ENCODE measurements at regions not wholly inside any gene's neighbourhood (a gene's known extent, or its start where the extent isn't known, plus 50 kb on each side); places are given as distances from the start of the nearest gene placed in this dataset.

GRCh38 chr3:64913515-64913914 lies 225.7 kb upstream of the ADAMTS9 start:
- Mint-ChIP-seq H3K27me3 (ENCODE audit: unreplicated experiment) (peaks cover 2% of the 10 kb centered on the region), H3K4me1 (ENCODE audit: unreplicated experiment) (peaks cover 62% of the 10 kb centered on the region), H3K9me3 (ENCODE audit: unreplicated experiment) (no peaks in the 10 kb centered on the region), H3K4me3 (ENCODE audit: unreplicated experiment) (no peak overlapping the region), H3K36me3 (ENCODE audit: low read depth, unreplicated experiment) (peaks cover 5% of the 10 kb centered on the region), H3K27ac (ENCODE audit: unreplicated experiment) (no peak overlapping the region)
- TF ChIP-seq, protein P1, sequence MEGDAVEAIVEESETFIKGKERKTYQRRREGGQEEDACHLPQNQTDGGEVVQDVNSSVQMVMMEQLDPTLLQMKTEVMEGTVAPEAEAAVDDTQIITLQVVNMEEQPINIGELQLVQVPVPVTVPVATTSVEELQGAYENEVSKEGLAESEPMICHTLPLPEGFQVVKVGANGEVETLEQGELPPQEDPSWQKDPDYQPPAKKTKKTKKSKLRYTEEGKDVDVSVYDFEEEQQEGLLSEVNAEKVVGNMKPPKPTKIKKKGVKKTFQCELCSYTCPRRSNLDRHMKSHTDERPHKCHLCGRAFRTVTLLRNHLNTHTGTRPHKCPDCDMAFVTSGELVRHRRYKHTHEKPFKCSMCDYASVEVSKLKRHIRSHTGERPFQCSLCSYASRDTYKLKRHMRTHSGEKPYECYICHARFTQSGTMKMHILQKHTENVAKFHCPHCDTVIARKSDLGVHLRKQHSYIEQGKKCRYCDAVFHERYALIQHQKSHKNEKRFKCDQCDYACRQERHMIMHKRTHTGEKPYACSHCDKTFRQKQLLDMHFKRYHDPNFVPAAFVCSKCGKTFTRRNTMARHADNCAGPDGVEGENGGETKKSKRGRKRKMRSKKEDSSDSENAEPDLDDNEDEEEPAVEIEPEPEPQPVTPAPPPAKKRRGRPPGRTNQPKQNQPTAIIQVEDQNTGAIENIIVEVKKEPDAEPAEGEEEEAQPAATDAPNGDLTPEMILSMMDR (IDR thresholded peaks at IDR 0.05; ENCODE audit: unreplicated experiment) = no peak
- no peak for DNase-seq (ENCODE audit: low spot score)

GRCh38 chr3:64911138-64911537 lies 223.3 kb upstream of the ADAMTS9 start:
- H3K27ac Mint-ChIP-seq (ENCODE audit: unreplicated experiment) = no peak overlapping the region
- TF ChIP-seq, protein P1 (IDR thresholded peaks at IDR 0.05; ENCODE audit: unreplicated experiment) = no peak
- no peak for DNase-seq (ENCODE audit: low spot score)
- no peak overlapping the region for H3K4me3 Mint-ChIP-seq (ENCODE audit: unreplicated experiment)
- peaks cover 3% of the 10 kb centered on the region for H3K27me3 Mint-ChIP-seq (ENCODE audit: unreplicated experiment)
- peaks cover 5% of the 10 kb centered on the region for H3K36me3 Mint-ChIP-seq (ENCODE audit: low read depth, unreplicated experiment)
- no peaks in the 10 kb centered on the region for H3K9me3 Mint-ChIP-seq (ENCODE audit: unreplicated experiment)
- H3K4me1 Mint-ChIP-seq (ENCODE audit: unreplicated experiment) = peaks cover 61% of the 10 kb centered on the region

GRCh38 chr3:64909757-64910467 lies 222.1 kb upstream of the ADAMTS9 start:
- H3K4me1 Mint-ChIP-seq (ENCODE audit: unreplicated experiment) = peaks cover 54% of the 10 kb centered on the region
- DNase-seq (ENCODE audit: low spot score) = no peak
- H3K9me3 Mint-ChIP-seq (ENCODE audit: unreplicated experiment) = no peaks in the 10 kb centered on the region
- H3K36me3 Mint-ChIP-seq (ENCODE audit: low read depth, unreplicated experiment) = peaks cover 5% of the 10 kb centered on the region
- H3K4me3 Mint-ChIP-seq (ENCODE audit: unreplicated experiment) = no peak overlapping the region
- TF ChIP-seq, protein P1 (IDR thresholded peaks at IDR 0.05; ENCODE audit: unreplicated experiment) = no peak
- H3K27me3 Mint-ChIP-seq (ENCODE audit: unreplicated experiment) = peaks cover 3% of the 10 kb centered on the region
- H3K27ac Mint-ChIP-seq (ENCODE audit: unreplicated experiment) = no peak overlapping the region

GRCh38 chr3:64909011-64909410 lies 221.2 kb upstream of the ADAMTS9 start:
- no peaks in the 10 kb centered on the region for H3K9me3 Mint-ChIP-seq (ENCODE audit: unreplicated experiment)
- H3K27ac Mint-ChIP-seq (ENCODE audit: unreplicated experiment) = peak overlapping the region; percentile 92
- H3K4me3 Mint-ChIP-seq (ENCODE audit: unreplicated experiment) = no peak overlapping the region
- peaks cover 5% of the 10 kb centered on the region for H3K36me3 Mint-ChIP-seq (ENCODE audit: low read depth, unreplicated experiment)
- DNase-seq (ENCODE audit: low spot score) = no peak
- TF ChIP-seq, protein P1 (IDR thresholded peaks at IDR 0.05; ENCODE audit: unreplicated experiment) = no peak
- peaks cover 45% of the 10 kb centered on the region for H3K4me1 Mint-ChIP-seq (ENCODE audit: unreplicated experiment)
- peaks cover 3% of the 10 kb centered on the region for H3K27me3 Mint-ChIP-seq (ENCODE audit: unreplicated experiment)

GRCh38 chr3:64908251-64908685 lies 220.5 kb upstream of the ADAMTS9 start:
- H3K4me1 Mint-ChIP-seq (ENCODE audit: unreplicated experiment) = peaks cover 38% of the 10 kb centered on the region
- H3K9me3 Mint-ChIP-seq (ENCODE audit: unreplicated experiment) = no peaks in the 10 kb centered on the region
- H3K27me3 Mint-ChIP-seq (ENCODE audit: unreplicated experiment) = peaks cover 3% of the 10 kb centered on the region
- peak; percentile 9 for DNase-seq (ENCODE audit: low spot score)
- H3K27ac Mint-ChIP-seq (ENCODE audit: unreplicated experiment) = peak overlapping the region; percentile 92
- TF ChIP-seq, protein P1 (IDR thresholded peaks at IDR 0.05; ENCODE audit: unreplicated experiment) = no peak
- H3K4me3 Mint-ChIP-seq (ENCODE audit: unreplicated experiment) = no peak overlapping the region
- peaks cover 5% of the 10 kb centered on the region for H3K36me3 Mint-ChIP-seq (ENCODE audit: low read depth, unreplicated experiment)

Data from endothelial cell (in vitro differentiated cells).